ENCODE measurements at regions not wholly inside any gene's neighbourhood (a gene's known extent, or its start where the extent isn't known, plus 50 kb on each side); places are given as distances from the start of the nearest gene placed in this dataset.

GRCh38 chr1:72369069-72369757, 86.9 kb upstream of the NEGR1 start:
- DNase-seq, result no peak

GRCh38 chr1:72366466-72366865, 84.1 kb upstream of the NEGR1 start:
- DNase-seq, result no peak

DNA sequence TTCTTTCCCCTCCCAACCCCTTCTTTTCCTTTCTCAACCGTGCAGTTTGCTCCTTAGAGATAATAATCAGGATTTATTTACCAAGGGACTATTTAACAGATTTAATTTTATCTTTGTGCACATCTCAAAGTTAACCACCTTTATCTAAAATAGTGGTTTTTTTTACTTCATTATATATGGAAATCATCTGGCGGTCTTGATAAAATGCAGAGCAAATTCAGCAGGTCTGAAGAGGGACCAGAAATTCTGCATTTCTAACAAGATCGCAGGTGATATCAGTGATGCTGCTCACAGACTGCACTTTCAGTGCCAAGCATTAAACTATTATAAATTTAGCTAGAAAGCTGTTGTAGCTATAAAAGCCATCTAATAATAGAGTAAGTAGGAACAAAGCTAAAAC, 83.4 kb upstream of the NEGR1 start:
- no peak for DNase-seq

DNA sequence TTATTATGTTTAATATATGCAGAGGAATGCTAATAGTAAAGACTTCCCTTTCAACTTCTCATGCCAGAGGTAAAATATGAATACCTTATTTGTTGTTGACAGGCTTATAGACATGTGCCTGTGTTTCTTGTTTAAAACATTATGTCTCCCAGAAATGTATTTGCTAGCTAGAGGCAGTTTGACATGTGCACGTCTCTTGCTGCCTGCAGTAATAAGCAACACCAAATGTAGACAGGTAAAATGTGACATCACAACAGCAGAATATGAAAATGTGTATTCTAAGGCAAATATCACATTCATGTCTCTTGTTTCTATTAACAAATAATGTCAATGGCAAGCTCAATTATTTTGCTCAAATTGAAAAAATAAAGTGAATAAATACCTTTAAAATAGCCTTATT, 80.2 kb upstream of the NEGR1 start:
- DNase-seq, result no peak

- no peak for DNase-seq
These were observed 75.1 kb upstream of the NEGR1 start for GRCh38 chr1:72357411-72357810.

GRCh38 chr1:72355899-72356298, 73.6 kb upstream of the NEGR1 start:
- DNase-seq, result no peak

GRCh38 chr1:72341661-72342060, 59.3 kb upstream of the NEGR1 start:
- no peak for DNase-seq

GRCh38 chr1:72336776-72337175, 54.4 kb upstream of the NEGR1 start:
- DNase-seq, result no peak

Measured in T-helper 9 cell (primary cell).